HEK293 (cell line): ENCODE measurements at regions not wholly inside any gene's neighbourhood (a gene's known extent, or its start where the extent isn't known, plus 50 kb on each side); places are given as distances from the start of the nearest gene placed in this dataset.

Experiments
- CTCF ChIA-PET: fragments of 350-600 bp; formaldehyde crosslinking; extraction: SDS; loops from one replicate; lab custom pipeline; 2021; ENCODE audit warnings: antibody characterized with exemption; lab: Yijun Ruan, JAX
- POLR2A ChIA-PET: fragments of 300-600 bp; formaldehyde crosslinking; extraction: SDS; loops from one replicate; lab custom pipeline; 2020; ENCODE audit warnings: antibody characterized with exemption, inconsistent platforms; lab: Yijun Ruan, JAX
- H3K27ac ChIP-seq: fragments of 200-500 bp; sonication (Bioruptor generic); 2 replicates; pipeline ENCODE4 v1.5.1; 2014; ENCODE audit warnings: low read depth, low read length, control low read depth, inconsistent platforms; ENCODE audit errors: extremely low read depth
- H3K36me3 ChIP-seq, 2 experiments: fragments of 200-500 bp in 1 of 2; sonication (Bioruptor generic) in 1 of 2; 1 replicate in 1 of 2; 2 replicates in 1 of 2; pipeline ENCODE4 v1.5.1; 2014 to 2017; ENCODE audit warnings: inconsistent platforms in 2 of 2, low read length in 2 of 2; ENCODE audit not compliant: control insufficient read depth in 2 of 2, insufficient read depth in 1 of 2
- H3K4me1 ChIP-seq: fragments of 200-500 bp; sonication (Bioruptor generic); 2 replicates; pipeline ENCODE4 v1.5.1; 2014; ENCODE audit warnings: mild to moderate bottlenecking, low read length, inconsistent platforms; ENCODE audit not compliant: control insufficient read depth, insufficient read depth
- H3K4me3 ChIP-seq: 2 replicates; pipeline ENCODE4 v1.5.1; 2011; ENCODE audit warnings: low read depth, mild to moderate bottlenecking, control low read depth, low read length, moderate library complexity
- H3K9me3 ChIP-seq: fragments of 200-500 bp; sonication (Bioruptor generic); 2 replicates; pipeline ENCODE4 v1.5.1; 2014; ENCODE audit warnings: low read depth, low read length, inconsistent platforms; ENCODE audit not compliant: control insufficient read depth, insufficient read depth
- BCL11A ChIP-seq: fragments of 450-650 bp; formaldehyde crosslinking; IDR thresholded peaks from 2 replicates; pipeline ENCODE4 v1.5.1; 2016; ENCODE audit warnings: low read depth, missing biosample characterization, missing genetic modification characterization
- ELK4 ChIP-seq: IDR thresholded peaks from 2 replicates; pipeline ENCODE4 v1.6.1; 2011; ENCODE audit warnings: mild to moderate bottlenecking, low read depth, low read length, borderline replicate concordance
- KLF17 ChIP-seq: fragments of 450-650 bp; formaldehyde crosslinking; IDR thresholded peaks from 2 replicates; pipeline ENCODE4 v1.5.1; 2016; ENCODE audit warnings: missing biosample characterization, missing genetic modification characterization
- KLF8 ChIP-seq: fragments of 450-650 bp; formaldehyde crosslinking; IDR thresholded peaks from 2 replicates; pipeline ENCODE4 v1.5.1; 2016; ENCODE audit warnings: missing biosample characterization, missing genetic modification characterization
- PRDM4 ChIP-seq: fragments of 450-650 bp; formaldehyde crosslinking; IDR thresholded peaks from 2 replicates; pipeline ENCODE4 v1.5.1; 2017; ENCODE audit warnings: missing biosample characterization, missing genetic modification characterization
- TCF7L2 ChIP-seq: IDR thresholded peaks from 2 replicates; pipeline ENCODE4 v1.6.1; 2011; ENCODE audit warnings: low read depth, mild to moderate bottlenecking, inconsistent platforms, low read length, moderate library complexity, borderline replicate concordance
- ZBTB21 ChIP-seq: fragments of 450-650 bp; formaldehyde crosslinking; IDR thresholded peaks from 2 replicates; pipeline ENCODE4 v1.5.1; 2017; ENCODE audit warnings: missing biosample characterization, missing genetic modification characterization
- ZBTB6 ChIP-seq: fragments of 450-650 bp; formaldehyde crosslinking; IDR thresholded peaks from 2 replicates; pipeline ENCODE4 v1.5.1; 2017; ENCODE audit warnings: missing biosample characterization, missing genetic modification characterization
- ZNF132 ChIP-seq: fragments of 450-650 bp; formaldehyde crosslinking; IDR thresholded peaks from 2 replicates; pipeline ENCODE4 v1.5.1; 2017; ENCODE audit warnings: missing biosample characterization, missing genetic modification characterization, borderline replicate concordance
- ZNF155 ChIP-seq: fragments of 450-650 bp; formaldehyde crosslinking; IDR thresholded peaks from 2 replicates; pipeline ENCODE4 v1.5.1; 2016; ENCODE audit warnings: missing biosample characterization, missing genetic modification characterization
- ZNF18 ChIP-seq: fragments of 450-650 bp; formaldehyde crosslinking; IDR thresholded peaks from 2 replicates; pipeline ENCODE4 v1.5.1; 2016; ENCODE audit warnings: missing biosample characterization, missing genetic modification characterization
- ZNF280D ChIP-seq: fragments of 450-650 bp; formaldehyde crosslinking; IDR thresholded peaks from 2 replicates; pipeline ENCODE4 v1.5.1; 2016; ENCODE audit warnings: missing biosample characterization, missing genetic modification characterization
- ZNF518A ChIP-seq: fragments of 450-650 bp; formaldehyde crosslinking; conservative IDR thresholded peaks from 2 replicates; pipeline ENCODE4 v1.5.1; 2016; ENCODE audit warnings: low read depth, missing biosample characterization, missing genetic modification characterization
- ZNF777 ChIP-seq: fragments of 450-650 bp; formaldehyde crosslinking; IDR thresholded peaks from 2 replicates; pipeline ENCODE4 v1.5.1; 2017; ENCODE audit warnings: missing biosample characterization, missing genetic modification characterization, borderline replicate concordance
- ZNF843 ChIP-seq: fragments of 450-650 bp; formaldehyde crosslinking; IDR thresholded peaks from 2 replicates; pipeline ENCODE4 v1.5.1; 2016; ENCODE audit warnings: missing biosample characterization, missing genetic modification characterization

- no peak overlapping the region for H3K27ac ChIP-seq
- POLR2A ChIA-PET: no interaction called here
- no peaks in the 10 kb centered on the region for H3K4me1 ChIP-seq
- no peaks in the 10 kb centered on the region for H3K9me3 ChIP-seq
- no peaks in the 10 kb centered on the region for H3K36me3 ChIP-seq
- no peak overlapping the region for H3K4me3 ChIP-seq
- TF ChIP-seq TCF7L2: no peak
- TF ChIP-seq ZNF155: no peak
- no peak for TF ChIP-seq ZNF518A (tag by site-specific recombination)
- no peak for TF ChIP-seq ELK4
- TF ChIP-seq ZNF843 (tag by site-specific recombination): no peak
- CTCF ChIA-PET: interaction anchor here (0.7 to 0.9 kb wide), 2 partner anchors 239 to 801 kb away, joined by 3 read pairs; no protein-coding TSS in a partner anchor
Measured at GRCh38 chr1:213511173-213511572, 460.1 kb downstream of the RPS6KC1 start.

GRCh38 chr1:213512316-213512715 lies 461.3 kb downstream of the RPS6KC1 start:
- no peaks in the 10 kb centered on the region for H3K36me3 ChIP-seq
- no peak overlapping the region for H3K27ac ChIP-seq
- no peaks in the 10 kb centered on the region for H3K4me1 ChIP-seq
- H3K4me3 ChIP-seq: no peak overlapping the region
- POLR2A ChIA-PET: no interaction called here
- CTCF ChIA-PET: interaction anchor here (0.9 kb wide), 1 partner anchor 240 kb away, joined by 3 read pairs; no protein-coding TSS in a partner anchor
- no peak for TF ChIP-seq ZNF132
- TF ChIP-seq ZNF18 (tag by site-specific recombination): no peak
- no peak for TF ChIP-seq ZBTB21 (tag by site-specific recombination)
- no peak for TF ChIP-seq BCL11A (tag by site-specific recombination)
- no peak for TF ChIP-seq ZNF777 (tag by site-specific recombination)
- no peak for TF ChIP-seq KLF8 (tag by site-specific recombination)
- no peaks in the 10 kb centered on the region for H3K9me3 ChIP-seq

GRCh38 chr1:213513006-213513405 lies 462.0 kb downstream of the RPS6KC1 start:
- no peaks in the 10 kb centered on the region for H3K9me3 ChIP-seq
- CTCF ChIA-PET: no interaction called here
- no peaks in the 10 kb centered on the region for H3K36me3 ChIP-seq
- no peak overlapping the region for H3K27ac ChIP-seq
- POLR2A ChIA-PET: no interaction called here
- H3K4me1 ChIP-seq: no peaks in the 10 kb centered on the region
- H3K4me3 ChIP-seq: no peak overlapping the region
- TF ChIP-seq ZBTB6 (tag by site-specific recombination) (no peak), PRDM4 (tag by site-specific recombination) (no peak), ZNF280D (tag by site-specific recombination) (no peak), KLF17 (no peak)
